KOPT-K1 (cell line): ENCODE measurements at regions not wholly inside any gene's neighbourhood (a gene's known extent, or its start where the extent isn't known, plus 50 kb on each side); places are given as distances from the start of the nearest gene placed in this dataset.
"Not testable (repeated sequence)": the region's sequence is repeated elsewhere in the genome, so short reads cannot be mapped to it uniquely, and the experiment has no call there.

Source experiments
- H3K27ac ChIP-seq: fragments of 200-600 bp; sonication (generic); 2 replicates; pipeline ENCODE4 v1.5.1; 2016; ENCODE audit warnings: antibody characterized with exemption, mild to moderate bottlenecking, low read depth, low read length; ENCODE audit not compliant: poor library complexity, severe bottlenecking
- H3K36me3 ChIP-seq: fragments of 200-600 bp; sonication (generic); 2 replicates; pipeline ENCODE4 v1.5.1; 2017; ENCODE audit warnings: antibody characterized with exemption, mild to moderate bottlenecking, low read length, moderate library complexity; ENCODE audit not compliant: insufficient read depth
- H3K9me3 ChIP-seq: fragments of 200-600 bp; sonication (generic); 2 replicates; pipeline ENCODE4 v1.5.1; 2017; ENCODE audit warnings: antibody characterized with exemption, low read length, mild to moderate bottlenecking; ENCODE audit not compliant: insufficient read depth, poor library complexity, severe bottlenecking

DNA sequence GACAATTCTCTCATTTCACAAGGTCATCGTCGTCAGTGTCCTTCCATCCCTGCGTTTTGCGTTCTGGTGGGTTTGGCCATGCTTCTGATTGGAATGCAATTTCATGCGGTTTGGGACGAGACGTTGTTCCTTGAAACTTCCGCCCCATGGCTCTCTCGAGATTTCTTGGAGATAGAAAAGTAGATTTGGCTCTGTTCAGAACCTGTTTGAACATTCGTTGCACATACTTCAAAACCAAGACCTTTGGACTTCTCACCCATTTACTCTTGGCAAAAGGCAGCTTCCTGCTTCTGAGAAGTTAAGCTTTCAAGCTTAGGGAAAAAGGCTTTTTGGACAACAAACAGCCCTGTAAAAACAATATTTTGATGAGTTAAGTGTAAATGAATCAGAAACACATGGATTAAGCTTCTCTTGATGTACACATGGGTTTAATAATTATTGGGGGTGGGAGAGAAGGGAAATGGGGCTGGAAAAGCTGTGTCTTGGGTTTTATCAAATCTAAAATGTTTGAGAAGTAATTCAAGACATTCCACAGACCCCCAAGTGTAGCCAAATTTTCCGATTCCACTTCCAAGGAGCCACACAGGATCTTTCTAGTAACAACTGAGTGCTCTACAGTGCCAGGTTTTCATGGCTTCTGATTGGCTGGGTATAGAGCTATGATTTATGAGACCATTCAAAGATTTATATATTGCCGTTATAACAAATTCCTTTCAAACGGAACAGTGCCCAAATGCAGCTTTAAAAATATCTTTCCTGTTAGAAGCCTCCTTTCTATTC lies 467.2 kb downstream of the MED13L start:
- Histone ChIP-seq H3K36me3 (no peaks in the 10 kb centered on the region), H3K9me3 (peaks cover 7% of the 10 kb centered on the region), H3K27ac (no peak overlapping the region)

DNA sequence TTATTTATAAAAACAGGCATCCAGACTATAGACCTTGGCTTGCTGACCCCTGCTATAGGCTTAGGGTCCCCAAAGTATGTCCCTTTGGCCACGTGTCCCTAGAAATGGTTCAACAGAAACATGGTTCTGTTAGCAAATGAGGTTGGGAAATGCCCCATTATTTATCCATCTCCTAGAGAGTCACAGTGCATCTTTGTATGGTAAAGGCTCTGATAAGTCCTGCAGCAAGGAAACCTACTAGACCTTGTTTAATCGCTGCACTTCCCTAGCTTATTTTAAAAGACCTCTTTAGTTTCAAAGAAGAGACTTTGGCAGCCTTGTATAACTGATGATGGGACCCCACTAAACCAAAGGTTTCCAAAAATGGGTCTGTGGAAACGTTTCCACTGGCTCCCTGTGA lies 471.5 kb downstream of the MED13L start:
- Histone ChIP-seq H3K9me3 (no peaks in the 10 kb centered on the region), H3K27ac (no peak overlapping the region), H3K36me3 (no peaks in the 10 kb centered on the region)

DNA sequence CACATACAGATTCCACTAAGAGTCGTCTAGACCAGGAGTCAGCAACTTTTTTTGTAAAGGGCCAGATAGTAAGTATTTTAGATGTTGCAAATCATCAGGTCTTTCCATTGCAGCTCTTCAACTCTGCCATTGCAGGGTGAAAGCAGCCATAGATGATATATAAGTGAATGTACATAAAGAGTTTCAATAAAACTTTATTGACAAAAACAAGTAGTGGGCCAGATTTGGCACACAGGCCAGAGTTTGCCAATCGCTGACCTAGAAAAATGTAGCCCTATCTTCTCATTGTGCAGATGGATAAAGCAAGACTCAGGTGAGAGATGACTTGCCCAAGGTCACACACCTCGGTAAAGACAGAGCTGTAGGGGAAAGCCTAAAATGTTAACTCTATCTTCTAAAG lies 474.7 kb downstream of the MED13L start:
- no peaks in the 10 kb centered on the region for H3K9me3 ChIP-seq
- H3K36me3 ChIP-seq: no peaks in the 10 kb centered on the region
- H3K27ac ChIP-seq: no peak overlapping the region

DNA sequence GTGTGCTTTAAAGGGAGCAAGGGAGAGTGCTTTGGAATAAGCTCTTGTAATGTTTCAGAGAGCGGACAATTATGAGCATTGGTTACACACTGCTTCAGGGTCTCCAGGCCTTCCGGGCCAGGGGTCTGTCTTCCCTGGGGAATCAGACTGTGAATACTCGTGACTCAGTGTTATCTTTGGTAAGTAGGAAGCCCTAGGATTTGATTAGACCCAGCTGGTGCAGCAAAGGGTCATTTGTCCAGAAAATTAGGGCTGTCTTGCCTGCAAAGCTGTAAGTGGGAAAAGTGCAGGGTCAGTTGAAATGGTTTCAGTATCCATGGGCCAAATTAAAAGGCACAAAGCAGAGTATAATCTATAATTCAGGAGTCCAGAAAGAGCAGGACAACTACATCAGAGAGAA lies 475.6 kb downstream of the MED13L start:
- Histone ChIP-seq H3K36me3 (no peaks in the 10 kb centered on the region), H3K27ac (no peak overlapping the region), H3K9me3 (no peaks in the 10 kb centered on the region)

DNA sequence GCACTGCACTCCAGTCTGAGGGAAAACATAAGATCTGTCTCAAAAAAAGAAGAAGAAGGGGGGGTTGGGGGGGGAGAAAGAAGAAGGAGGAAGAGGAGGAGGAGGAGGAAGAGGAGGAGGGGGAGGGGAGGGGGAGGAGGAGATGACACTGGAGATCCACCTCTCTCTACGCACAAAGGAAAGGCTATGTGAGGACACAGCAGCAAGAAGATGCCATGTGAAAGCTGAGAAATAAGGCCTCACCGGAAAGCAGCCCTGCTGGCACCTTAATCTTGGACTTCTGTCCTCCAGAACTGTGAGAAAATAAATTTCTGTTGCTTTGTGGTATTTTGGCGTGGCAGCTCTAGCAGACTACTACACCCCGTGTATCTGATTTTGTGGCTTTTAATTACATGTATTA lies 477.9 kb downstream of the MED13L start:
- Histone ChIP-seq H3K27ac (no peak overlapping the region), H3K9me3 (no peaks in the 10 kb centered on the region), H3K36me3 (no peaks in the 10 kb centered on the region)

DNA sequence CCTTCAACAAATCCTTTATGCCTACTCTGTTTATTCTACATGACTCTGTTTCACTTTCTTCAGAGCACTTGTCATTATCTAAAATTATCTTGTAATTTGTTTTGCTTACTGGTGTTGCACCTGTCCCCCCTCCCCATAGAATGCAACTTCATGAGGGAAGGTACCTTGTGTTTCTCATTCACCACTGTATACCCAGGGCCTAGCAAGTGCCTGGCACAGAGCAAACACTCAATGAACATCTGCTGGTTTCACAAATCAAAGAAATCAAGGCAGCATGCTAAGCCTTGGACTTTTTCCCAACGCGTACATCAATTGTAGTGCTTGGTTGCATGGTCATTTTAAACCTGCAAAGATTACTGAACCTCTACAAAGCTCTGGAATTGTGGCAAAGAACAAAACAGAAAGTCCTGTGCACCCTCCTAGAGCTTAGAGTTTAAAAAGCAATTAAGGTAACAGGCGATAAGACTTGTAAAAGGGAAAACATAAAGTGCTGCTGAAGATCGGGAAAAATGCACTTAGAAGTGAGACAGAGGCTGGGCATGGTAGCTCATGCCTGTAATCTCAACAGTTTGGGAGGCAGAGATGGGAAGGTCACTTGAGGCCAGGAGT lies 479.1 kb downstream of the MED13L start:
- H3K9me3 ChIP-seq: no peaks in the 10 kb centered on the region
- H3K36me3 ChIP-seq: no peaks in the 10 kb centered on the region
- H3K27ac ChIP-seq: no peak overlapping the region

DNA sequence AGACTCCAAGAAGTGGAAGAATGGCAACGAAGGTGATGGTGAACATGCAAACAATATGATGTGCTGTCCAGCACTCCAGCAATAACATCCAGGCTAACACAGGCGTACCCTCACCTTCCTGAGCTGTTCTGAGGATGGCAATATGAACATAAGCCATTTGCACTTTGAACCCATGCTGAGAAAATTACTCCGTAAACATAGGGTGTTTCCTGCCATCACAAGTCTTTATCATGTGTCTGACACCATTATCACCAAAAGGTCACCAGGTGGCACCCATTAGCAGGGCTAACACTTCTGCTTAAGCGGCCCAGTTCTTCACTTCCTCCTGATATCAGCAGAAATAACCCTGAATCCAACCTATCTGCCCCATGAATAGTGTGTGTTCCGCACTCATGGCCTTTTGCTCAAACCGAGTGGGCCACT lies 482.8 kb downstream of the MED13L start:
- Histone ChIP-seq H3K36me3 (no peaks in the 10 kb centered on the region), H3K27ac (no peak overlapping the region), H3K9me3 (no peaks in the 10 kb centered on the region)

DNA sequence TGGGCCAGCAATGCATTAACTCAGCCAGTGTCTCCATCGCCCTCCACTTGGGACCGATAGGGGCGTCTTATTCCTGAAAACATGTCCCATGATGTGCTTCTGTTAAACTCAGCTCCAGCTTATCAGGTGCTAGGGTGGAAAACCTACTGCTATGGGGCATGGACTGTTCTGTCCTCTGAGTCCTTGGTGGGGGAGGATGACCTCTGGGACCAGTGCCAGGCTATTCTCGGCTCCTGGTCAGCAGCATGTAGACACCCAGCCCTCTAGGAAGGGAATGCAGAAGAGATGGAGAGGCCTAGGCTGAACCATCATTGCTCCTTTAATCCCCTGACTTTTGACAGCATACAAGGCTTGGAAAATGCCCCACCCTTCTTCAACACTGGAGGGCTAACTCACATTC lies 486.2 kb downstream of the MED13L start:
- Histone ChIP-seq H3K36me3 (no peaks in the 10 kb centered on the region), H3K9me3 (no peaks in the 10 kb centered on the region), H3K27ac (no peak overlapping the region)

DNA sequence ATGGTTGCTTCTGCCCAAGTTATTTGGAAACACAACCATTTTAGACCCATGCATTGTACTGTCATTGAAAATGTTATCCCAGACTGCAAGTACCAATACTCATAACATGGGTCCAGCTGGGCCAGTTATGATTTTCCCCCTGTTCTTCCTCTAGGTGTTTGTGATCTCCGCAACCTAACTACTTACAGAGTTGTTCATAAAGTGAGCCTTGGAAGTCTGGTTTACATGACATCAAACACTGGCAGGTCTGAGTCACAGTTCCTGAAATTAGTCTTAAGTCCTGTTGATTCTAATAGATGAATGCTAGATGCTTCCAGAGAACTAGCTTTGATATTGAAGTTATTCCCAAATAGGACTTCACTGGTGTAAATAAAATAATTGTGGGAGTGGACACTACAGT lies 487.0 kb downstream of the MED13L start:
- no peaks in the 10 kb centered on the region for H3K9me3 ChIP-seq
- H3K27ac ChIP-seq: no peak overlapping the region
- no peaks in the 10 kb centered on the region for H3K36me3 ChIP-seq

DNA sequence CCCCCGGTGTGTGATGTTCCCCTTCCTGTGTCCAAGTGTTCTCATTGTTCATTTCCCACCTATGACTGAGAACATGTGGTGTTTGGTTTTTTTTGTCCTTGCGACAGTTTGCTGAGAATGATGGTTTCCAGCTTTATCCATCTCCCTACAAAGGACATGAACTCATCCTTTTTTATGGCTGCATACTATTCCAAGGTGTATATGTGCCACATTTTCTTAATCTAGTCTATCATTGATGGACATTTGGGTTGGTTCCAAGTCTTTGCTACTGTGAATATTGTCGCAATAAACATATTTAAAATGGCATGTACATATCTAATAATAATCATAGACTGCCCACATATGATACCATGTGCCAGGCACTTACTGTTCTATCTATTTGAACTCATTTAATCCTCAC lies 491.0 kb downstream of the MED13L start:
- not testable (repeated sequence) for H3K27ac ChIP-seq, H3K9me3 ChIP-seq, H3K36me3 ChIP-seq

DNA sequence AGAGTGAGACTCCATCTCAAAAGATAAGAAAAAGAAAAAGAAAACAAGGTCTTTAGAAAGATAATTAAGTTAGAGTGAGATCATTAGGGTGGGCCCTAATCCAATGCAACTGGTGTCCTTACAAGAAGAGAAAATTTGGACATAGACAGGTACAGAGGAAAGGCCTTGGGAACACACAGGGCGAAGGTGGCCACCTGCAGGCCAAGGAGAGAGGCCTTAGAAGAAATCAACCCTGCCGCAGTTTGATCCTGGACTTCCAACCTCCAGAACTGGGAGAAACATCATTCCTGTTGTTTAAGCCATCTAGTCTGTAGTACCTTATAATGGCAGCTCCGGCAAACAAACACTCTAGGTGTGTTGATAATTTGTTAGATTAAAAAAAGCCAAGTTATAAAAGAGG lies 491.9 kb downstream of the MED13L start:
- no peak overlapping the region for H3K27ac ChIP-seq
- no peaks in the 10 kb centered on the region for H3K36me3 ChIP-seq
- H3K9me3 ChIP-seq: no peaks in the 10 kb centered on the region

DNA sequence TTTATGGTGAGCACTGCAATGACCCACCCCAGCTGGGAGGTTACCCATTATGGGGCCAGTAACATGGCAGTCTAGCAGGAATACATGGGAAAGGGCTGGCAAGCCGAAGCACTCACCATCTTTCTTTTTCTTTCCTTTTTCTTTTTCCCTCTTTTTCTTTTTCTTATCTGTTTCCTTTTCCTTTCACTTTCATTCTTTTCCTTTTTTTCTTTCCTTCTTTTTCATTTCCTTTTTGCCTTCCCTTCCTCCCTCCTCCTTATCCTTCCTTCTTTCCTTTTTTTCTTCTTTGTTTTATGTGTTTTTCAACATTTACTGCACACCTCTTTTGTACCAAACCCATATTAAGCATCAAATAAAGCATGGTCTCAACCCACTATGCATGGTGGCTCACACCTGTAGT lies 501.1 kb downstream of the MED13L start:
- Histone ChIP-seq H3K36me3 (no peaks in the 10 kb centered on the region), H3K27ac (no peak overlapping the region), H3K9me3 (no peaks in the 10 kb centered on the region)

DNA sequence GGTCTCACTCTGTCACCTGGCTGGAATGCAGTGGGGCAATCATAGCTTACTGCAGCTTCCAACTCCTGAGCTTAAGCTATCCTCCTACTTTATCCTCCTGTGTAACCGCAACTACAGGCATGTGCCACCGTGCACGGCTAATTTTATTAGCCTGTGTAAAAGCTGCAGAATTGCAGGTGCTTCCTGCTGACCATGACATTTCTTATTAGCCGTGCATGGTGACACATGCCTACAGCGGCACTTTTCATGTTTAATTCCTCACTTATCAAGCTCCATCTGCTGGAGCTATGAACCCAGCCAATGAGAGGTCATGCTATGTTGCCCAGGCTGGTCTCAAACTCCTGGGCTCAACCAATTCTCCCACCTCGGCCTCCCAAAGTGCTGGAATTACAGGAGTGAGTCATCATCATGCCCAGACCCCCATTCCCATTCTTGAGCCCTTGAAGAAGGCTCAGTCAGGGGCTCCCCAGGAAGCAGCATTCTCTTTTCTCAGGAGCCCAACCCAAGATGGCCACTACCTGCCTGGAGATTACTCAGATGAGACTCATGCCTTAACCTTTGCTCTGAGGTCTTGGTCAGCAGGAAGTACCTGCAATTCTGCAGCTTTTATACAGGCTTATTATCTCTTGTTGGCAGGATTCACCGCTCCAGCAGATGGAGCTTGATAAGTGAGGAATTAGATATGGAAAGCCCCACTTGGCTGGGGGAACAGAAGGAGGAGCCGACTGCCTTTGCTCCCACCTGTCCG lies 503.2 kb downstream of the MED13L start:
- H3K27ac ChIP-seq: no peak overlapping the region
- H3K36me3 ChIP-seq: no peaks in the 10 kb centered on the region
- no peaks in the 10 kb centered on the region for H3K9me3 ChIP-seq

DNA sequence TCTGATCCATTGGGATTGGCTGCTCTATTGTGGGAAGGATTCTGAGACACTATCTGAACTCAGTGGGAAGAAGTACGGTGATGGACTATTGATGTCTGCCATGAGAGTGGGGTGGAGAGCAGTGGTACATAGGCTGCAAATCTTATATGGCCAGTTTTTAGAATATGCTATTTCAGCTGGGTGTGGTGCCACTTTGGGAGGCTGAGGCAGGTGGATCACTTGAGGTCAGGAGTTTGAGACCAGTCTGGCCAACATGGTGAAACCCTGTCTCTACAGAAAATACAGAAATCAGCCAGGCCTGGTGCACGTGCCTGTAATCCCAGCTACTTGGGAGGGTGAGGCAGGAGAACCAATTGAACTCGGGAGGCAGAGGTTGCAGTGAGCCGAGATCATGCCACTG lies 505.9 kb downstream of the MED13L start:
- H3K36me3 ChIP-seq: no peaks in the 10 kb centered on the region
- H3K9me3 ChIP-seq: no peaks in the 10 kb centered on the region
- no peak overlapping the region for H3K27ac ChIP-seq

DNA sequence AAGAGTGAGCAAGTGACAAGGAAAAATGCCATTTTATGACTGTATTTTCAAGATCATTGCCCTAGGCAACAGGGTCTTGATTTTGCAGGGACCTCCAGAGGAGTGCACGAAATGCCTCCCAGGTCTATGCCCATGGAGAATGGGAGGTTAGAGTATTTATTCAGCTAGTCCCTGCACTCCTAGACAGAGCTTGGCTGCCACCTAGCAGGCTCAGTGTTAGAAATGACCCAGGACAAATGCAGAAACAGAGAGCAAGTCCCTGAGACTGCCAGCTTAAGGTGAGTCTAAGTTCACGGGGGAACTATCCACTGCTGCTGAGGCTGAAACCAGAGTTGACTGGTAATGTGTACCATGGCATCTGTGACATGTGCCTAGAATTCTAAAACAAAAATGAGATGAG lies 506.4 kb downstream of the MED13L start:
- H3K27ac ChIP-seq: no peak overlapping the region
- no peaks in the 10 kb centered on the region for H3K9me3 ChIP-seq
- H3K36me3 ChIP-seq: no peaks in the 10 kb centered on the region
